Nucleus accumbens (tissue), 56 donors: ENCODE measurements at regions not wholly inside any gene's neighbourhood (a gene's known extent, or its start where the extent isn't known, plus 50 kb on each side); places are given as distances from the start of the nearest gene placed in this dataset.
"Not testable (repeated sequence)": the region's sequence is repeated elsewhere in the genome, so short reads cannot be mapped to it uniquely, and the experiment has no call there.

Experiments used
- DNase-seq, 56 donors: peaks; one replicate each; lab custom pipeline; 2025; lab: John Stamatoyannopoulos, UW

DNA sequence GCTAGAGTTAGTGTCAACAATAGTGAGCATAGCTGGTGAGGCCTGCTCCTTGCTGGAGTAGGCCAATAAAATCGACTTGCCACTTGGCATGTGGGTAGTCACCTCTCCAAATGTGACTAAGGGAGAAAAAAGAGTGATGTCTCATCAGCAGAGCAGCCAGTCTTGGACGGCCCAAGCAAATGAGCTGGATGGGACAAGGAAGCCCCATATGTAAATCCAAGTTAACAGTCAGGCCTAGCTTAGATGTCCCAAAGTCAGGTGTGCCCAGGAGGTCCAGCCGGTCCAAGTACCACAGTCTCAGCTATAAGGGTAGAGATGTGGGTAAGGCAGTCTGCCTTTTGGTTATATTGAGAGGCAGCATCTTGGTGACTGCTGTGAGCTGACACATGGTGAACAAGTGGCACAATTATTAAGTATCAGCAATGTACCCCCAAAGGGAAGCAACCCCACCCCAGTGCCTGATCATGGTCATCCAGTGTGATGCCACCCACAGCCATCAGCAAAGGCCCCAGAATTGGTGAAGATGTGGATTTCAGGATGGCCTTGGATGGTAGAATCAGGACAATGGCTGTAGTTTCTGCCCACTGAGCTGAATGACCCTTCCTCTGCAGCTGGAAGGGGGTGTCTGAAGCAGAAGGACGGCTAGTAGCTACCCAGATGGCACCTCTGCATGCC lies 83.4 kb downstream of the TNFRSF13B start:
- no peak for DNase-seq

GRCh38 chr17:16887523-16888095 lies 84.3 kb downstream of the TNFRSF13B start:
- DNase-seq, result no peak

GRCh38 chr17:16886655-16887322 lies 85.1 kb downstream of the TNFRSF13B start:
- DNase-seq, result no peak

DNA sequence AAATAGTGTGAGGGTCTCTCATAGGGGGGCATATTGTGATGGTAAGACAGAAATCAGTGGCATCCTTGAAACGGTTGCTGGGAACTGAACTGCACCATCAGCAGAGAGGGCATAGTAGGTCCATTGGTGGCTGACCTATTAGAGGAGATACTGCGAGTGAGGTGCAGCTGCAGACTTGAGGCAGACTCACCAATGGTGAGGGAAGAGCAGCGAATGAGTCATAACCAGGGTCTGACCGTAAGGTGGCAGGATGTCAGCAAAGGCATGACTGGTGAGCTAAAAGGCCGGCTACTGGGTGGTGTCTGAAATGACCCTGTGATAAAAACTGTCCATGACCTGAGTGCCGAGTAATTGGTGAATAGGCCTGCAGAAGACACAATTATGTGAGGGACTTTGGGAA lies 86.7 kb downstream of the TNFRSF13B start:
- not testable (repeated sequence) for DNase-seq

GRCh38 chr17:16882926-16883265 lies 89.0 kb downstream of the TNFRSF13B start:
- DNase-seq, result not testable (repeated sequence)

GRCh38 chr17:16882243-16882925 lies 89.5 kb downstream of the TNFRSF13B start:
- DNase-seq, result no peak

GRCh38 chr17:16881239-16881924 lies 90.5 kb downstream of the TNFRSF13B start:
- DNase-seq, result no peak

GRCh38 chr17:16880843-16881230 lies 91.1 kb downstream of the TNFRSF13B start:
- no peak for DNase-seq

DNA sequence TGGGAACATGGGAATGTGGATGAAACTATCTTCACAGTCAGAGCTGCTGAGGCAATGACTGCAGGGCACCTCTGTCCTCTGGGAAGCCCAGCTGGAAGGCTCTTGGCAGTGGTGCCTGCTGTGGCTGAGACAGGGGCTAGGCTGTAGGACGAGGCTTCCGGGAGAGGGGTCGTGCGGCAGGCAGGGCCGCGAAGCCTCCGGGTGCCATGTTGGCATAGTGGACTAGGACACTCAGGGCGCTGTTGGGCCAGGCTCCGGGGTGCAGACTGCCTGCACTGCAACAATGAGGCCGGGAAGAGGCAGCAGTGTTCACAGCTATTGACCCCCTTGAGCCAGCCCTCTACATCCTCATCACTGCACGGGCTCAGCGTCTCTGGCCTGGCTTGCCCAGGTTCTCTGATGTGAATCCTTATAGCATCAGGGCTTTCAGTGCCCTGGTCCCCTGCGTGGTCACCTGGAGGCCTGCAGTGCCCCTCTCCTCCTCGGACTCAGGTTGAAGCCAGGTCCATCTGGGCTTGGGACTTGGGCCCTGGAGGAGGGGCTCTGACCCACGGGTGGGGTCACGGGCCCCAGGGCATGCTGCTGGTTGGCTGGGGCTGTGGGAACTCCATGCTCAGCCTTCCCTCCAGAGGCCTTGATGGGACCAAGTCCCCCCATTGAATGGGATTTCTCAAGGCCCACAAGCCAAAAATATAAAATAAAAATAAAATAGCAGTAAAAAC lies 91.6 kb downstream of the TNFRSF13B start:
- DNase-seq, result no peak

GRCh38 chr17:16879686-16880085 lies 92.2 kb downstream of the TNFRSF13B start:
- DNase-seq, result no peak

DNA sequence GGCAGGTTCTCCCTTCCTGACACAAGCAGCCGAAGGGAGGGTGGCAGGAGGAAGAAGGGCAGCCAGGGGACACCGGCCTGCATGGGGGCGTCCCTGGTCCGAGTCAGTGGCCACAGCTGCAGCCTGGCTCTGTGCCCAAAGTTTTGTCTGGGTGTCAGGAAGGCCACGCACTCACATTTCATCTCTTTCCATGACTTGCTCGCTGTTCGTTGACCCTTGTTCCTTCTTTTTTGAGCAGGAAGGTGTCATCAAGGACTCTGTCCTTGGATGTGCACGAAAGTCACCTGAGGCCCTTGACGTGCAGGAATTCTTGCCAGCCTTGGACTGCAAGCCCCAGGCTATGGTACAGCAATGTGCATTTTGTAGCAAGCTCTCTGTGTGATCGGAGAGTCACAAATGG lies 93.3 kb downstream of the TNFRSF13B start:
- no peak for DNase-seq

GRCh38 chr17:16878084-16878483 lies 93.8 kb downstream of the TNFRSF13B start:
- DNase-seq, result no peak

- DNase-seq, result no peak
Observed at GRCh38 chr17:16877099-16877498, 94.8 kb downstream of the TNFRSF13B start.

- no peak for DNase-seq
Observed at GRCh38 chr17:16875662-16876061, 96.3 kb downstream of the TNFRSF13B start.

DNA sequence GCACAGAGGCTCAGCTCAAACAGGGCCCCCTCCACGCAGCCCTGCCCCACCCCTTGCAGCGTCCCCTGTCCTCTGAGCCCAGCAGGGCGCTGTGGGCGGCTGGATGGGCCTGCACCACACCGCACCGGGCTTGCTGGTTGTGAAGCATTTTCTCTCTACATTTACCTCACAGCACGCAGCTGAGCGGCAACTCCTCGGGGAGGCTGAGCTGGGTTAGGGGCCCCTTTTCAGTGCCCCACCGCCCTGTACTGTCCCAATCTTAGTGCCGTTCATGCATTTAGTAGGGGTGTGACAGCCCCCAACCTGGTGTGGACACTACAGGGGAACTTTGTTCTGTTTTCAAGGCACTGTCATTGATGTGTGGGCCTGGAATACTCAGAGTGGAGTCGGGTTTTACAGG lies 97.7 kb downstream of the TNFRSF13B start:
- DNase-seq, result not testable (repeated sequence)

DNA sequence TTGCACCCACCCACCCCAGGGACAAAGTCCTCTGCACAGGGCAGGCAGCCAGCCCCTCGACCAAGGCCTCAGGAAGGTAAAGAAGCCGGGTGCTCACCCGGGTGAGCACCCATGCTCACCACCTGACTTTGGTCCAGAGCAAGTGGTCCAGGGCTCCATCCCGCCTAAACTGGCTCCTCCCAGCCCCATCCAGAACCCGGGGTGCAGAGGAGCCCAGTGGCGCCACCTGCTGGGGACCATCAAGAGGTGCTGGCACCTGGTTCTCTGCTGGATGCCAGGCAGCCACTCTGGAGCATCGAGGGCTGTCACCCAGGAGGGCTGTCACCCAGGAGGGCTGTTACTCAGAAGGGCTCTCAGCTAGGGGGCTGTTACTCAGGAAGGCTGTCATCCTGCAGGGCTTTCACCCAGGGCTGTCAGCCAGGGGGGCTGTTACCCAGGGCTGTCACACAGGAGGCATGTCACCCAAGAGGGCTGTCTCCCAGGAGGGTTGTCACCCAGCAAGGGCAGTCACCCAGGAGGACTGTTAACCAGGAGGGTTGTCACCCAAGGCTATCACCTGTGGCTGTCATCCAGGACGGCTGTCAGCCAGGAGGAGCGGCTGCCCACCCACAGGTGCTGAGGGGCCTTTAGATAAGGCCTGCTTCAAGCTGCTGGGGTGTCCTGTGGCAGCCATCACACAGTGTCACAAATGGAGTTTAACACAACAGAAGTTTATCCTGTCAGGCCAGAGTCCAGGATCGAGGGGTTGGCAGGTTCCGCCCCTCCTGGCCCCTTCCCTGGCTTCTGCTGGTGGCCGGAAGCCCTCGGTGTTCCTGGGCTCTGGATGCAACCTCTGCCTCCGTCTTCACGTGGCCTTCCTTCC lies 98.5 kb downstream of the TNFRSF13B start:
- peak in 8 of 56 donors; percentile 1 to 22 (median 9) for DNase-seq

- DNase-seq, result peak in 1 of 56 donors; percentile 3
Observed at GRCh38 chr17:16872351-16873173, 99.4 kb downstream of the TNFRSF13B start.

- DNase-seq, result not testable (repeated sequence)
Observed at GRCh38 chr17:16871446-16872190, 100.3 kb downstream of the TNFRSF13B start.
